Body of pancreas (tissue), 4 donors: ENCODE measurements at regions not wholly inside any gene's neighbourhood (a gene's known extent, or its start where the extent isn't known, plus 50 kb on each side); places are given as distances from the start of the nearest gene placed in this dataset.

Source experiments
- ATAC-seq: fragments of 150-250 bp; one replicate; pipeline ENCODE4 v1.9.1; 2016
- DNase-seq, 4 donors: peaks; one replicate each; pipeline ENCODE4 v3.0.0-alpha.2; 2019
- H3K27ac ChIP-seq, 4 donors: fragments of 200-600 bp; sonication (generic); 1 replicate in 3 of 4; 2 replicates in 1 of 4; pipeline versions ENCODE4 v1.5.1 to v1.6.1; 2016 to 2019; ENCODE audit warnings: mild to moderate bottlenecking in 1 of 4, mixed read lengths in 1 of 4, moderate library complexity in 1 of 4
- H3K27me3 ChIP-seq, 2 donors: fragments of 200-600 bp; sonication (generic); one replicate each; pipeline ENCODE4 v1.6.0; 2016; ENCODE audit warnings: mild to moderate bottlenecking in 1 of 2
- H3K36me3 ChIP-seq, 2 donors: fragments of 200-600 bp; sonication (generic); replicated peaks in 1 of 2; 2 replicates each; pipeline ENCODE4 v1.5.1; 2016; ENCODE audit warnings: low read depth in 2 of 2; ENCODE audit not compliant: insufficient read depth in 1 of 2
- H3K4me1 ChIP-seq: fragments of 200-600 bp; sonication (generic); one replicate; pipeline ENCODE4 v1.6.0; 2016
- H3K4me3 ChIP-seq, 2 donors: fragments of 200-600 bp; sonication (generic); 1 replicate in 1 of 2; 2 replicates in 1 of 2; pipeline ENCODE4 v1.5.1; 2016 to 2019
- H3K9me3 ChIP-seq, 3 donors: fragments of 200-600 bp; sonication (generic); 1 replicate in 2 of 3; 2 replicates in 1 of 3; pipeline ENCODE4 v1.5.1; 2016
- CTCF ChIP-seq, 7 experiments: fragments of 450-650 bp in 4 of 7; fragments of 200-600 bp in 3 of 7; sonication (generic) in 3 of 7; IDR thresholded peaks; one replicate each; pipeline ENCODE4 v1.5.1; 2016 to 2019; ENCODE audit warnings: antibody characterized with exemption in 7 of 7
- POLR2A ChIP-seq, 3 donors: fragments of 450-650 bp; IDR thresholded peaks; one replicate each; pipeline ENCODE4 v1.6.1; 2016; ENCODE audit warnings: antibody characterized with exemption in 3 of 3, mild to moderate bottlenecking in 2 of 3
- WGBS, 2 donors: methylation state at CpG; one replicate each; pipeline ENCODE4 v1.1.5; 2017; 5-methylcytosine and 5-hydroxymethylcytosine counted together
- intact Hi-C: fragments of 100-400 bp; cut with DNase I; formaldehyde crosslinking; loops from one replicate; pipeline ENCODE4 v1.15.1; 2023

DNA sequence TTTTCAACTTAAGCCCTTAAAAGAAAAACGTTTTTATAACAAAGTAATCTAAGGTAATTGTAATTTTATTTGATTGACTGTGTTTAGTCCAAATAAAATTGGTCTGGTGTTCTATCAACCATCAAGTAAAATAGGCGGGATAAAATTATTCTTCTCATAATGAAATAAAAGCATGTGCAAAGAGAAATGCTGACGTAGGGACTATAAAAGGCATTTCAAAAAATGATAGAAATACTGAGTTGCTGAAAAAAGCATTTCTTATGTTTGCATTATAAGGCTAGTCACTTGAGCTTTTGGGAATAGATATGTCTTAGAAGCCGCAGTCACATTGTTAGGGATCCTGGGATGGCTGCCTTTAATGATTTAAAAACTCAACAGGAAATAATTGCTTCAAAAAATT is 608.0 kb upstream of the JAG1 start:
- Histone ChIP-seq H3K27me3 (no peaks in the 10 kb centered on the region), H3K9me3 (no peaks in the 10 kb centered on the region), H3K4me1 (no peaks in the 10 kb centered on the region), H3K27ac (no peak overlapping the region), H3K36me3 (no peaks in the 10 kb centered on the region), H3K4me3 (no peak overlapping the region)
- WGBS, 2 donors, result 60 to 63% methylated on average over 4 of the region's 4 CpGs
- no peak for TF ChIP-seq CTCF (IDR thresholded peaks at IDR 0.05)
- TF ChIP-seq POLR2A (IDR thresholded peaks at IDR 0.05), result no peak
- intact Hi-C loops, result no loop called here
- no peak for DNase-seq
- no peak for ATAC-seq

- ATAC-seq, result no peak
- 56 to 60% methylated on average over 2 of the region's 2 CpGs for WGBS, 2 donors
- no peaks in the 10 kb centered on the region for H3K4me1 ChIP-seq
- TF ChIP-seq POLR2A (IDR thresholded peaks at IDR 0.05) (no peak), CTCF (IDR thresholded peaks at IDR 0.05) (no peak)
- intact Hi-C loops, result no loop called here
- no peaks in the 10 kb centered on the region for H3K9me3 ChIP-seq
- H3K4me3 ChIP-seq, result no peak overlapping the region
- H3K36me3 ChIP-seq, result no peaks in the 10 kb centered on the region
- DNase-seq, result no peak
- no peak overlapping the region for H3K27ac ChIP-seq
- H3K27me3 ChIP-seq, result no peaks in the 10 kb centered on the region
Observed at GRCh38 chr20:11287126-11287525, 613.3 kb upstream of the JAG1 start.

DNA sequence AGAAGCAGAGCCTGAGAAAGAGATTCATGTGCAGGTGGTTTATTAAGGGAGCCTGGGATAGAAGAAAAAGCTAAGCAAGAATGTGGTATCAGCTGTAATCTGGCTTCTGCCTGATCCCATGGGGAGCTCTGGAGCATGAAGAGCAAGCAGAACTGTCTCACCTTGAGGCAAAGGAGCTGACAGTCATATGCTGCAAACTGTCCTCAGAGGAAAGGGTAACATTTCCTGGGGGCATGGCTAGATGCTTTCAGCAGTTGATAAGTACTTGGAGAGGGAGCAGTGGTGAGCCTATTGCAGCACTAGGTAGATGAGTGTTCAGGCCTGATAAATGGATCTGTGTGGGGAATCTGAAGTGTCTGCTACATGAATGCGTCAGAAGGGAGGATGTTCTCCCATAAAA is 621.5 kb upstream of the BTBD3 start:
- no peaks in the 10 kb centered on the region for H3K9me3 ChIP-seq
- H3K4me1 ChIP-seq, result no peaks in the 10 kb centered on the region
- TF ChIP-seq POLR2A (IDR thresholded peaks at IDR 0.05), result no peak
- TF ChIP-seq CTCF (IDR thresholded peaks at IDR 0.05), result no peak
- H3K27ac ChIP-seq, result no peak overlapping the region
- ATAC-seq (no peak), DNase-seq (no peak)
- no peak overlapping the region for H3K4me3 ChIP-seq
- WGBS, 2 donors, result 80 to 91% methylated on average over 1 of the region's 1 CpG
- H3K36me3 ChIP-seq, result no peaks in the 10 kb centered on the region
- intact Hi-C loops, result no loop called here
- no peaks in the 10 kb centered on the region for H3K27me3 ChIP-seq

DNA sequence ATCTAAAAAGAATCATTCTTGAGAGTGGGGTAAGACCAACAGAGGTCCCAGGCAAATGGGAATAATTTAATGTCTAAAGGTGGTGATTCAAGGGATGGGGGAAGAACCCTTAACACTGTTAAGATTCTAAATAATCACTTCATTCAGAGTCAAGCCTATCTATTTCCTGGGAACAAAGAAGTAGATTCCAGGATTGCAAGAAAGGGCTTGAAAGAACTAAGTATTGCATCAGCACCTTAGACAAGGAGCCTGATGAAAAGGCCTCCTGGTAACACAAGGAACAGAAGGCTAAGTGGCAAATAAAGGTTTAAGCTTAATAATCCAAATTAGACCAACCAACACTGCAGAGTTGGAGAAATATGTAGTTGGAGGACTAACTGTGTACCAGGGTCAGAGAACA is 620.7 kb upstream of the BTBD3 start:
- H3K4me1 ChIP-seq, result no peaks in the 10 kb centered on the region
- TF ChIP-seq POLR2A (IDR thresholded peaks at IDR 0.05), result no peak
- no peak for TF ChIP-seq CTCF (IDR thresholded peaks at IDR 0.05)
- H3K27me3 ChIP-seq, result no peaks in the 10 kb centered on the region
- H3K9me3 ChIP-seq, result no peaks in the 10 kb centered on the region
- DNase-seq (no peak), ATAC-seq (no peak)
- H3K4me3 ChIP-seq, result no peak overlapping the region
- H3K36me3 ChIP-seq, result no peaks in the 10 kb centered on the region
- intact Hi-C loops, result no loop called here
- H3K27ac ChIP-seq, result no peak overlapping the region

GRCh38 chr20:11301699-11302098 is 616.0 kb upstream of the BTBD3 start:
- H3K4me1 ChIP-seq, result no peaks in the 10 kb centered on the region
- ATAC-seq (no peak), DNase-seq (no peak)
- no peaks in the 10 kb centered on the region for H3K9me3 ChIP-seq
- no peak overlapping the region for H3K4me3 ChIP-seq
- no peaks in the 10 kb centered on the region for H3K36me3 ChIP-seq
- no peak overlapping the region for H3K27ac ChIP-seq
- no peaks in the 10 kb centered on the region for H3K27me3 ChIP-seq
- intact Hi-C loops, result no loop called here
- TF ChIP-seq POLR2A (IDR thresholded peaks at IDR 0.05) (no peak), CTCF (IDR thresholded peaks at IDR 0.05) (no peak)
- 63 to 70% methylated on average over 10 of the region's 10 CpGs for WGBS, 2 donors
